HUES6 (cell line): ENCODE measurements at regions not wholly inside any gene's neighbourhood (a gene's known extent, or its start where the extent isn't known, plus 50 kb on each side); places are given as distances from the start of the nearest gene placed in this dataset.

ENCODE experiments used
- H3K27ac ChIP-seq: 2 replicates; pipeline ENCODE4 v1.7.0; 2013; ENCODE audit warnings: low read depth, mild to moderate bottlenecking, low read length, inconsistent platforms
- H3K27me3 ChIP-seq: 2 replicates; pipeline ENCODE4 v1.6.1; 2013; ENCODE audit warnings: low read length; ENCODE audit not compliant: control insufficient read depth, insufficient read depth
- H3K36me3 ChIP-seq: 2 replicates; pipeline ENCODE4 v1.6.1; 2013; ENCODE audit warnings: low read length; ENCODE audit not compliant: control insufficient read depth, insufficient read depth
- H3K4me1 ChIP-seq: 2 replicates; pipeline ENCODE4 v1.6.1; 2013; ENCODE audit warnings: low read length; ENCODE audit not compliant: control insufficient read depth, insufficient read depth
- H3K4me3 ChIP-seq: 2 replicates; pipeline ENCODE4 v1.5.1; 2013; ENCODE audit warnings: low read depth, low read length
- H3K9ac ChIP-seq: one replicate; pipeline ENCODE4 v1.6.1; 2013; ENCODE audit warnings: mild to moderate bottlenecking, low read length
- H3K9me3 ChIP-seq: 2 replicates; pipeline ENCODE4 v1.6.1; 2013; ENCODE audit warnings: low read depth, low read length; ENCODE audit not compliant: control insufficient read depth, insufficient read depth

DNA sequence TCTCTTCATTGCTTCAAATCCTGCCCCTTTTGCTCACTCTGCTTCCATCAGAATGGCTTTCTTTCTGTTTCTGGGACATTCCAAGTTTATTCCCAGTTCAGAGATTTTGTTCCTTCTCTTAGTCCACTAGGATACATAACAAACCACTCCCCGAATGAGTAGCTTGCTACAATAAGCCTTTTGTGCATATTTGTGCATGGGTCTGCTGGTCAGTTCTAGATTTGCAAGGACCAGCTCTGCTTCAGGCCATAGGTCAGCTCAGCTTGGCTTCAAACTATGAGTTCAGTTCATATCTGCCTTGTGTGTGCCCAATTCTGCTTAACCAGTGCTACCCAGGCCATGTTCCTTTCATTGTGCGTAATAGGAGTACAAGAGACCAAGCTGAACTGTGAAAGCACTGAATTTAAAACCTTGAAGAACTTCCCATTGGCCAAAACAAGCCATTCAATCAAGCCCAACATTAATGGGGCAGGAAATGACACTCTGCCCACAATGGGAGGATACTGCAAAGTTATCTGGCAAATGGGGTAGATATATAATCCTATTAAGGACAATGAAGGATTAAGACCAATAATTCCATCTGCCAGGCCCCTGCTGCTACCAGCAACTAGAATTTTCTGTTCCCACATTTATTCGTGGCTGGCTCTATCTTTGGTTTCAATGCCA is 328.8 kb downstream of the PRELID2 start:
- Histone ChIP-seq H3K9me3 (no peaks in the 10 kb centered on the region), H3K4me1 (no peaks in the 10 kb centered on the region), H3K27ac (no peak overlapping the region), H3K36me3 (no peaks in the 10 kb centered on the region), H3K9ac (no peak overlapping the region), H3K27me3 (no peaks in the 10 kb centered on the region), H3K4me3 (no peak overlapping the region)

DNA sequence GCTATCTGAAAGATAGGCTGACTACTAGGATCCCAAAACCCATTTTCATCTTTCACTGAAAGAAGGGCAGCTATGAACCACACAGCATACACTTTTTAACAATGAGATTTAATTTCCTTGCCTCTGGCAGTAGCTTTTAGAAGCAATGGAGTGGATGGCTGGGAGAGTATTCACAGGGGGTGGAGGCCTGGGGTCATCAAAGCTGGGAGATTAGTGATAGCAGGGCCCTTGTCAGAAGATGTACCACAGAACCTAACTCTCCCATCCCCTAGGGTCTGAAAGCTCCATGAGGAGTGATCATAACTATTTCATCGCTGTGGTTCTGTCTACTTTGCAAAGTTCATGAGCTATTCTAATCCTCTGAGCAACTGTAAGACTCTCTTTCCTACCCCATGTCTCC is 332.2 kb downstream of the PRELID2 start:
- H3K9me3 ChIP-seq, result no peaks in the 10 kb centered on the region
- H3K27ac ChIP-seq, result no peak overlapping the region
- no peaks in the 10 kb centered on the region for H3K27me3 ChIP-seq
- peaks cover 6% of the 10 kb centered on the region; the same call in 1 of the 2 replicates for H3K4me1 ChIP-seq
- no peak overlapping the region for H3K4me3 ChIP-seq
- H3K9ac ChIP-seq, result no peak overlapping the region
- no peaks in the 10 kb centered on the region for H3K36me3 ChIP-seq

DNA sequence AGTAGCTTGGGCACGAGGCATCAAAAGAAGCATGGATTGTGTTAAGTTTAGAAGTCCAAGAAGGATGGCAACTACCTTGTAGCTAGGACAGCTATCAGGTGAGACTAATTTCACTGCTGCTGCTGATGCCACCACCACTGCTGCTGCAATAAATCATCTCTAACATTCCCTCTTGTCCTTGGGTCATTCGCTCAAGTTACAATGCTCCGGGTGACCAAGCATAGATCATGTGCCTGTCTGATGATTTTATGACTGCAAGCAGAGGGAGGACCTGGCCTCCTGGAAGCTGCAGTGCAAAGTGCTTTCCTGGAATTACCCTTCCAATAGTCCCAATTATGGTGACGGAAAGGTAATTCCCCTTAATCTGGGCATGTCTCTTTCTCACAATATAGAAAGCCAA is 334.4 kb downstream of the PRELID2 start:
- Histone ChIP-seq H3K4me3 (no peak overlapping the region), H3K27me3 (no peaks in the 10 kb centered on the region), H3K36me3 (no peaks in the 10 kb centered on the region), H3K4me1 (peaks cover 6% of the 10 kb centered on the region; the same call in 1 of the 2 replicates), H3K9me3 (no peaks in the 10 kb centered on the region), H3K27ac (no peak overlapping the region), H3K9ac (no peak overlapping the region)

DNA sequence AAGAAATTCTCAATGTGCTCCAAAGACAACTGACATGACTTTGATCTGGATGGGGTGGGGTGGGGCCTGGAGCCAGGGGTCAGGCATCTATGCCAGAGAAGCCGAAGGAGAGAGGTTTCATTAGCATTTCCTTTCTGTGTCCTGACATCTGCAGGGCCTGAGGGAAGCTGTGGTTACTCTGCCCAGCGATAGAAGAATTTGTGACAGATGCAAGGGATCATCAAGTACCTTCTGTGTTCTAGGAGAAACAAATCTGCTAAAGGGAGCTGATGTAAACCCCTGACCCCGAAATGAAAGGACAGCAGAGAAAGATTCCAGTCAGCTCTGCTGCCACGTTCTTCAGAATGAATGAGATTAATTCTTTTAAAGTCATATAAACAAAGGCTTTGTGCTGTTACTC is 335.7 kb downstream of the PRELID2 start:
- Histone ChIP-seq H3K27ac (no peak overlapping the region), H3K4me3 (no peak overlapping the region), H3K9ac (no peak overlapping the region), H3K4me1 (peaks cover 6% of the 10 kb centered on the region; the same call in 1 of the 2 replicates), H3K36me3 (no peaks in the 10 kb centered on the region), H3K9me3 (no peaks in the 10 kb centered on the region), H3K27me3 (no peaks in the 10 kb centered on the region)

DNA sequence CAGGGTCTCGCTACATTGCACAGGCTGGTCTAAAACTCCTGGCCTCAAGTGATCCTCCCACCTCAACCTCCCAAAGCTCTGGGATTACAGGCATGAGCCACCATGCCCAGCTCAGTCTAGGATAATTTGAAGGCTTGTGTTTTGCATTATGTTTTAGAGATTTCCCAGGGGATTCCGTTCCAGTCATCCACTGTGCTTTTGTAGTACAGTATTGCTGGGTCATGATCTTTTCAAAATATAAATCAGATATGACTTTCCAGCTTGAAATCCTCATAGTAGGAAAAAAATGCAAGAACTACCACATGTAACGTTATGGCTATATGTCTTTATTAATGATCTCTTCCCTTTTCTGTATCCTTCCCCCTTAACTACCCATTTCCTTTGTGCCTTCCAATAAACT is 338.1 kb downstream of the PRELID2 start:
- Histone ChIP-seq H3K9ac (no peak overlapping the region), H3K27me3 (no peaks in the 10 kb centered on the region), H3K4me1 (peaks cover 6% of the 10 kb centered on the region; the same call in 1 of the 2 replicates), H3K36me3 (no peaks in the 10 kb centered on the region), H3K9me3 (no peaks in the 10 kb centered on the region), H3K4me3 (no peak overlapping the region), H3K27ac (no peak overlapping the region)

DNA sequence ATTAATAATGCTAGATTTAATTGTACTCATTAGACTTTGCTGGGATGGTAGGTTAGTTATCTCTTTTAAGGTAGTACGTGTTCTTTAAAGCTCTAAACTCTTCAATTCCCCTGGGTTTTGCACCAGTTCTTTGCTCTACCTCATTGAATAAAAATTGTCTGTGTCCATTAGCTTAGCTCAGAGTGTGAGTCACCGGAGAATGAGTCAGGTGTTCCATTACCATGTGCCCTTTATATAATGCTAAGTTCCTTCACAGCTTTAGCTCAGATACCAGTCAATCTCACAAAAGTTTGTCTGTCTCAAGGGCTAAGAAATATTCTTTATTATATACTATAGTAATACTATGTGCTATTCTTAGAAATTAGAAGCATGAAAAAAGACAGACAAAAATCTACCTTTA is 339.4 kb downstream of the PRELID2 start:
- no peaks in the 10 kb centered on the region for H3K9me3 ChIP-seq
- H3K27me3 ChIP-seq, result no peaks in the 10 kb centered on the region
- peaks cover 6% of the 10 kb centered on the region; the same call in 1 of the 2 replicates for H3K4me1 ChIP-seq
- no peak overlapping the region for H3K4me3 ChIP-seq
- H3K9ac ChIP-seq, result no peak overlapping the region
- no peak overlapping the region for H3K27ac ChIP-seq
- no peaks in the 10 kb centered on the region for H3K36me3 ChIP-seq

DNA sequence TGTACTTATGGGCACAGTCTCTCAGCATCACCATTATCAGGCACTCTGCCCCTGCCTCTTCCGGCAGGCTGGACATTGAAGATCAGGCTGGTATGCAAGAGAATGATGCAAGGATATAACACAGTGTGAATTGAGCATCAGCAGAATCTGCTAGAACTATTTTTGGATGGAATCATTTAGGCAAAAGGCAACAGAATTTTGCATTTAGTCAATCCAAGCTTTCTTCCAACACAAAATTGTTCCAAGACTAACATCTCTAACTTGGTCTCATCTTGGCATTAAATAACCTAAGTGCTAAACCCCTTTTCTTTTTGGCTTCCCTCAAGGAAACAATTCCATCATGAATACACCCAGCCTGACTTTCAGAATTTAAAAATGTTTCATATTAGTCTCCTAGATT is 339.9 kb downstream of the PRELID2 start:
- Histone ChIP-seq H3K36me3 (no peaks in the 10 kb centered on the region), H3K4me1 (peaks cover 6% of the 10 kb centered on the region; the same call in 1 of the 2 replicates), H3K27me3 (no peaks in the 10 kb centered on the region), H3K9me3 (no peaks in the 10 kb centered on the region), H3K27ac (no peak overlapping the region), H3K9ac (no peak overlapping the region), H3K4me3 (no peak overlapping the region)

GRCh38 chr5:145493435-145493834 is 341.7 kb downstream of the PRELID2 start:
- Histone ChIP-seq H3K27ac (no peak overlapping the region), H3K9ac (no peak overlapping the region), H3K9me3 (no peaks in the 10 kb centered on the region), H3K4me3 (no peak overlapping the region), H3K36me3 (no peaks in the 10 kb centered on the region), H3K27me3 (no peaks in the 10 kb centered on the region), H3K4me1 (no peaks in the 10 kb centered on the region)

DNA sequence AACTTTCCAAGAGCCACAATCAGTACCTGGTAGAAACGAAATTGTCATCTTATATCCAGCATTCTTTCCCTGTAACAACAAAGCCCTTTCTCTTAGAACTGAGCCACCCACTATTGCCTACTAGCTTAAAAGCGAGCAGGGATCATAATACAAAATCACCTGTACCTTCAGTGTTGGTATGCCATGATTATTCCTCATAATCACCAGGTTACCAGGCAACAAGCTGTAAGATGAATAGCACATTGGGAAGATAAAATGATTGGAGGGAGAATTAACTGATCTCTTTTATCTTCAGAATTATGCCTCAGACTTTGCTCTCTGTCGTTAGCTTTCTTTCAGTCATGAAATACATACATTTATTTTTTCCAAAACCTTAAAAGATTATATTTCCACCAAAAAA is 345.6 kb downstream of the PRELID2 start:
- Histone ChIP-seq H3K4me1 (no peaks in the 10 kb centered on the region), H3K9ac (no peak overlapping the region), H3K9me3 (no peaks in the 10 kb centered on the region), H3K27ac (no peak overlapping the region), H3K36me3 (no peaks in the 10 kb centered on the region), H3K4me3 (no peak overlapping the region), H3K27me3 (no peaks in the 10 kb centered on the region)

GRCh38 chr5:145484158-145484557 is 351.0 kb downstream of the PRELID2 start:
- no peak overlapping the region for H3K27ac ChIP-seq
- no peaks in the 10 kb centered on the region for H3K27me3 ChIP-seq
- no peaks in the 10 kb centered on the region for H3K36me3 ChIP-seq

DNA sequence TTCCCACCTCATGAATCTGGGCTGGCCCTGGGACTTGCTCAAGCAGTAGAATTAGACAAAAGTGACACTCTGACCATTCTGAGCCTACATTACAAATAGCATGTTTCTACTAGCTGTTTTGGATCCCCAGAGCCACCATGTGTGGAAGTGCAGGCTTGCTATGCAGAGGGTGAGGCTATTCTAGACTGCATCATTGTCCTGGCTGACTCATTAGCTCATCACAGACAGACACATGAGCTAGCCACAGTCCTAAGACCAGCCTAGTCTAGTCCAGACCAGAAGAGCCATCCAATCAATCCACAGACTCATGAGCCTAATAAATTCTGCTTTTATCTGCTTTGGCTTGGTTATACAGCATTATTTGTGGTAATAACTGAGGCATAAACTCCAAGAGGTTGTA is 351.9 kb downstream of the PRELID2 start:
- no peak overlapping the region for H3K27ac ChIP-seq
- no peaks in the 10 kb centered on the region for H3K9me3 ChIP-seq
- H3K4me1 ChIP-seq, result peaks cover 5% of the 10 kb centered on the region
- no peak overlapping the region for H3K9ac ChIP-seq
- H3K4me3 ChIP-seq, result no peak overlapping the region
- H3K36me3 ChIP-seq, result no peaks in the 10 kb centered on the region
- no peaks in the 10 kb centered on the region for H3K27me3 ChIP-seq

More at GRCh38 chr5:145484158-145484557, 351.0 kb downstream of the PRELID2 start:
- Histone ChIP-seq H3K9ac (no peak overlapping the region), H3K4me1 (peaks cover 4% of the 10 kb centered on the region), H3K9me3 (no peaks in the 10 kb centered on the region), H3K4me3 (no peak overlapping the region)
